Duodenal mucosa (tissue), 2 donors: ENCODE measurements at regions not wholly inside any gene's neighbourhood (a gene's known extent, or its start where the extent isn't known, plus 50 kb on each side); places are given as distances from the start of the nearest gene placed in this dataset.

Source experiments
- H3K27ac ChIP-seq: one replicate; pipeline ENCODE4 v1.7.0; 2013; ENCODE audit warnings: low read depth, low read length
- H3K27me3 ChIP-seq, 2 donors: one replicate each; pipeline ENCODE4 v1.7.0; 2013; ENCODE audit warnings: low read length in 2 of 2, control low read depth in 1 of 2; ENCODE audit not compliant: insufficient read depth in 2 of 2, control insufficient read depth in 1 of 2
- H3K36me3 ChIP-seq, 2 donors: one replicate each; pipeline ENCODE4 v1.7.0; 2013; ENCODE audit warnings: low read length in 2 of 2, control low read depth in 1 of 2; ENCODE audit not compliant: insufficient read depth in 2 of 2, control insufficient read depth in 1 of 2
- H3K4me1 ChIP-seq, 2 donors: one replicate each; pipeline ENCODE4 v1.7.0; 2013; ENCODE audit warnings: low read length in 2 of 2, control low read depth in 1 of 2; ENCODE audit not compliant: insufficient read depth in 2 of 2, control insufficient read depth in 1 of 2
- H3K4me3 ChIP-seq, 2 donors: one replicate each; pipeline ENCODE4 v1.7.0; 2013; ENCODE audit warnings: low read length in 2 of 2, low read depth in 1 of 2
- H3K9ac ChIP-seq, 2 donors: one replicate each; pipeline ENCODE4 v1.7.0; 2013; ENCODE audit warnings: low read length in 2 of 2, low read depth in 1 of 2
- H3K9me3 ChIP-seq, 2 donors: one replicate each; pipeline ENCODE4 v1.7.0; 2013; ENCODE audit warnings: low read length in 2 of 2, control low read depth in 1 of 2; ENCODE audit not compliant: control insufficient read depth in 1 of 2

- Histone ChIP-seq H3K4me1 (peaks cover 0 to 4% of the 10 kb centered on the region in 2 donors), H3K36me3 (no peaks in the 10 kb centered on the region), H3K9me3 (no peaks in the 10 kb centered on the region), H3K27me3 (no peaks in the 10 kb centered on the region), H3K9ac (no peak overlapping the region), H3K4me3 (no peak overlapping the region), H3K27ac (no peak overlapping the region)
Measured at GRCh38 chr6:87941556-87942358, 105.9 kb upstream of the SPACA1 start.

DNA sequence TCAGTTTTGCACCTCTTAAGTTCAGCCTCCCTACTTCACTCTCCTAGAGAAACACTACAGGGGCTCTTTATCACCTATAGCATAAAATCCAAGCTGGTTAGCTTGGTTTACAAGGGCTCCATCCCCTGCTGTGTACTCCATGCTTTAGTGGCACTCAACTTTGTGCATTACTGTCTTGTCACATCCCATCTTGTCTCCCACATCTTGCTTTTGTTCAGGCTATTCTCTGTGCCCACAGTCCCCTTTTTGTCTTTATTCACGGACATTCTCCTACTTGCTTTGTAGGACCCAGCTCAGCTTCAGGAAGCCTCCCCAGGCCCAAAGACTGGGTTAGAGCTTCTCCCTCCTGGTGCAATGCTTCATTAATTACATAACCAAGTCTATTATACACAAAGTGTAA lies 107.9 kb upstream of the SPACA1 start:
- Histone ChIP-seq H3K4me1 (peaks cover 0 to 3% of the 10 kb centered on the region in 2 donors), H3K4me3 (no peak overlapping the region), H3K9ac (no peak overlapping the region), H3K27me3 (no peaks in the 10 kb centered on the region), H3K9me3 (no peaks in the 10 kb centered on the region), H3K27ac (no peak overlapping the region), H3K36me3 (no peaks in the 10 kb centered on the region)

- no peaks in the 10 kb centered on the region for H3K9me3 ChIP-seq
- H3K27ac ChIP-seq = no peak overlapping the region
- H3K4me3 ChIP-seq = no peak overlapping the region
- H3K9ac ChIP-seq = no peak overlapping the region
- H3K36me3 ChIP-seq = no peaks in the 10 kb centered on the region
- no peaks in the 10 kb centered on the region for H3K4me1 ChIP-seq
- H3K27me3 ChIP-seq = no peaks in the 10 kb centered on the region
Measured at GRCh38 chr6:87938287-87938686, 109.4 kb upstream of the SPACA1 start.

- Histone ChIP-seq H3K4me1 (no peaks in the 10 kb centered on the region), H3K9ac (no peak overlapping the region), H3K27ac (no peak overlapping the region)
Measured at GRCh38 chr6:87936065-87936464, 111.6 kb upstream of the SPACA1 start.

DNA sequence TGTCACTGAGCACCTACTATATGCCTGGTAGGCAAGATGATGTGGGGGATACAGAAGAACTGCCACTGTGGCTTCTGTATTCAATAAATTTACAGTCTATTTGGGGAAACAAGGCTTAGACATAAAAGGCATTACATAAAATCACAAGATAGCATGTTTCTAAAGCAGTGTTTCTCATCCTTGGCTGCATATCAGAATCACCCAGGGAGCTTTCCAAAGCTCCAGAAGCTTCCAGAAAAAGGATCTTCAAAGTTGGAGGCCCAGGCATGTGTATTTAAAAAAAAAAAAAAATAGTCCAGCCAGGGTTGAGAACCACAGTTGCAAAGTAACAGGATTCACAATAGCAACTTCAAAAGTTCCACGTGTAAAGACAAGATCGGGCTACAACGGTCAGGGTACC lies 112.4 kb upstream of the SPACA1 start:
- H3K36me3 ChIP-seq = no peaks in the 10 kb centered on the region
- no peak overlapping the region for H3K27ac ChIP-seq
- no peaks in the 10 kb centered on the region for H3K4me1 ChIP-seq
- H3K9ac ChIP-seq = no peak overlapping the region
- H3K4me3 ChIP-seq = no peak overlapping the region
- H3K9me3 ChIP-seq = no peaks in the 10 kb centered on the region
- H3K27me3 ChIP-seq = no peaks in the 10 kb centered on the region

More at GRCh38 chr6:87936065-87936464, 111.6 kb upstream of the SPACA1 start:
- Histone ChIP-seq H3K9me3 (no peaks in the 10 kb centered on the region), H3K4me3 (no peak overlapping the region), H3K36me3 (no peaks in the 10 kb centered on the region), H3K27me3 (no peaks in the 10 kb centered on the region)

- H3K4me1 ChIP-seq = no peaks in the 10 kb centered on the region
- H3K9ac ChIP-seq = no peak overlapping the region
- no peaks in the 10 kb centered on the region for H3K9me3 ChIP-seq
- no peaks in the 10 kb centered on the region for H3K36me3 ChIP-seq
- no peak overlapping the region for H3K4me3 ChIP-seq
- no peaks in the 10 kb centered on the region for H3K27me3 ChIP-seq
- no peak overlapping the region for H3K27ac ChIP-seq
Measured at GRCh38 chr6:87932361-87932760, 115.3 kb upstream of the SPACA1 start.

DNA sequence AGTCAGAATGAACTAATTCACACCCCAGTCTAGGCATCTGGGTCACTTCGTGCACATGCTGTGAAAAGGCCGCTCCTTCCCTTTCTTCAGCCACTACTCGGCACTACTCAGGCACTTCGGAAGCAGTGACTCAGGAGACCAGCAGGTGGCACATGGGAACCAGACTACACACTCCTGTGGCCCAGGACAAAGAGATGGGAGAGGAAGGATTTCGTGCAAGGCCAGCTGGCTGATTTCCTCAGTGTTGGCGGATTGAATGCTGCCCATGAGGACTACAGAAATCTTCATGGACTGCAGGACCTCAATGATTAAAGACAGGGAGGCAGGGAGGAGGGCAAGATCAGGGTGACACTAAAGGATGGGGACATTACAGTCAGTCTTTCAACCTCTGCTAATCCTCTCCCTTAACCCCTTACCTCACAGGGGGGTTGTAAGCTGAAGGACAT lies 117.8 kb upstream of the SPACA1 start:
- Histone ChIP-seq H3K27ac (no peak overlapping the region), H3K4me3 (no peak overlapping the region), H3K9me3 (no peaks in the 10 kb centered on the region), H3K36me3 (no peaks in the 10 kb centered on the region), H3K9ac (no peak overlapping the region), H3K4me1 (no peaks in the 10 kb centered on the region), H3K27me3 (no peaks in the 10 kb centered on the region)

DNA sequence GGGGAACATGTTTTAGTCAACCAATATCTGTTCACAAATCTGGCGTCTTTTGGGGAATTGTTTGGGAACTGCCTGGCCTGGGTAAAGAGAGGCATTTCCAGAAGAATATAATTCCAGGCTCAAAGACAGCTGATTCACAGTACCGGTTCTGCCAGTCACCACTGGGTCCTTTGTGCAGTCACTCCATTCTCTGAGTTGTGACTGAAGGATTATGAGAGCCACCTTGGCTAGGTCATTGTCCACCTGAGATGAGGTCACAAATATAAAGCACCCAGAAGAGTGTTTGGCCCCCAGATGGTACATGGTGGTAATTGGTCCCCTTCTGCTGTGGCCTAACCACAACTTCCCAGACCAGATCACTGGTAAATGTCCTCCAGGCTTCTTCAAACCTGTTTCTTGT lies 121.0 kb upstream of the SPACA1 start:
- Histone ChIP-seq H3K36me3 (no peaks in the 10 kb centered on the region), H3K4me3 (no peak overlapping the region), H3K27me3 (no peaks in the 10 kb centered on the region), H3K9me3 (no peaks in the 10 kb centered on the region), H3K9ac (no peak overlapping the region), H3K27ac (no peak overlapping the region), H3K4me1 (no peaks in the 10 kb centered on the region)

DNA sequence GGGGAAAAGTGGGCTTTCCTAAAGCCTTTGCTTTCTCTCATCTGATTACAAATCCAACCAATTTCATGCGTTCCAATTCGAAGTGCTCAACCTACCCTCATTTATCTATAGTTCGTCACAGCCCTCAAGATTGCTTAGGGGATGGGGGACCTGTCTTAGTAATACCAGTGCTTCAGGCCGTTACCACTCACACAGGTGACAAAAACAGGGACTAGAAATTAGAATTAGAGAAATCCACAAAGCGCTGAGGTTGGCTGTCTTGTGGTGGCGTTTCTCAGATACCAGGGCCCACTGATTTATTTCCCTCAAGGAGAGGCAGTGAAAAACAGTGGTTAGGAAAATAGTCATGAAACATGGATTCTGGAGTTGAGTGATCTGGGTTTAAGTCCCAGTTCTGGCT lies 121.6 kb upstream of the SPACA1 start:
- H3K4me3 ChIP-seq = no peak overlapping the region
- H3K9me3 ChIP-seq = no peaks in the 10 kb centered on the region
- no peaks in the 10 kb centered on the region for H3K36me3 ChIP-seq
- no peak overlapping the region for H3K9ac ChIP-seq
- H3K27me3 ChIP-seq = no peaks in the 10 kb centered on the region
- H3K27ac ChIP-seq = no peak overlapping the region
- H3K4me1 ChIP-seq = no peaks in the 10 kb centered on the region

- no peaks in the 10 kb centered on the region for H3K27me3 ChIP-seq
- H3K9ac ChIP-seq = no peak overlapping the region
- H3K36me3 ChIP-seq = no peaks in the 10 kb centered on the region
- no peak overlapping the region for H3K27ac ChIP-seq
- no peak overlapping the region for H3K4me3 ChIP-seq
- H3K9me3 ChIP-seq = no peaks in the 10 kb centered on the region
- no peaks in the 10 kb centered on the region for H3K4me1 ChIP-seq
Measured at GRCh38 chr6:87925373-87926060, 122.1 kb upstream of the SPACA1 start.
